ENCODE measurements at regions not wholly inside any gene's neighbourhood (a gene's known extent, or its start where the extent isn't known, plus 50 kb on each side); places are given as distances from the start of the nearest gene placed in this dataset.

DNA sequence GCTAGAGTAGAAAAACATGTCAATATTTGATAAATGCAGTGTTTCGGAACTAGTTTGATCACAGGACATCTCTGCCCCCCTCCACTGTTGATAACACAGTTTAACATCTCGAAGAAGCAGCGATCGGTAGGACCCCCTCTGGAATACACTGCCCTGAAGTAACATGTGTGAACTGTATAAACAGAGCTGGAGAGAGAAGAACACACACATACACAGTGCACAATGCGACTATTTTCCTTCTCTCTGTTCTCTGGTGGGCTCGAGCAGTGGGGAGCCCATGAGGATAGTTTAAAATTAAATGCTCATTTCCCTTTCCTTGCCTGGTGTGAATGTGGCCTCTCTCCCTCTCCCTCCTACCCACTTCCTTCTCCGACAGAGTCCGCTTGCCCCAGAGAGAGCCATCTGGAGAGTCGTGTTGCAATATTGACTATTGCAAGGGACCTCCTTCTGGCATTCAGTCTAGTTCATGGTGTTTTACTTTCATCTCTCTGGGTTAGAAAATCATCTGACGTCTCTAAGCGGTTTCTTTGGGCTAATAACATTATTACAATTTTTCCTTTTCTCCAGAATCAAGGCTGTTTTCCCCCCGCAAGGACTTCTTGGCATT is 51.6 kb upstream of the BARX2 start:
- TF ChIP-seq, protein P1, sequence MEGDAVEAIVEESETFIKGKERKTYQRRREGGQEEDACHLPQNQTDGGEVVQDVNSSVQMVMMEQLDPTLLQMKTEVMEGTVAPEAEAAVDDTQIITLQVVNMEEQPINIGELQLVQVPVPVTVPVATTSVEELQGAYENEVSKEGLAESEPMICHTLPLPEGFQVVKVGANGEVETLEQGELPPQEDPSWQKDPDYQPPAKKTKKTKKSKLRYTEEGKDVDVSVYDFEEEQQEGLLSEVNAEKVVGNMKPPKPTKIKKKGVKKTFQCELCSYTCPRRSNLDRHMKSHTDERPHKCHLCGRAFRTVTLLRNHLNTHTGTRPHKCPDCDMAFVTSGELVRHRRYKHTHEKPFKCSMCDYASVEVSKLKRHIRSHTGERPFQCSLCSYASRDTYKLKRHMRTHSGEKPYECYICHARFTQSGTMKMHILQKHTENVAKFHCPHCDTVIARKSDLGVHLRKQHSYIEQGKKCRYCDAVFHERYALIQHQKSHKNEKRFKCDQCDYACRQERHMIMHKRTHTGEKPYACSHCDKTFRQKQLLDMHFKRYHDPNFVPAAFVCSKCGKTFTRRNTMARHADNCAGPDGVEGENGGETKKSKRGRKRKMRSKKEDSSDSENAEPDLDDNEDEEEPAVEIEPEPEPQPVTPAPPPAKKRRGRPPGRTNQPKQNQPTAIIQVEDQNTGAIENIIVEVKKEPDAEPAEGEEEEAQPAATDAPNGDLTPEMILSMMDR (IDR thresholded peaks at IDR 0.05) = no peak
- no peak for TF ChIP-seq POLR2A (IDR thresholded peaks at IDR 0.05)

Data from Peyer's patch (tissue), 4 donors.